NCI-H2196 (cell line): ENCODE measurements at regions not wholly inside any gene's neighbourhood (a gene's known extent, or its start where the extent isn't known, plus 50 kb on each side); places are given as distances from the start of the nearest gene placed in this dataset.

Experiments used
- DNase-seq: peaks from one replicate; lab custom pipeline; 2025; ENCODE audit not compliant: unreplicated experiment; lab: John Stamatoyannopoulos, UW

DNA sequence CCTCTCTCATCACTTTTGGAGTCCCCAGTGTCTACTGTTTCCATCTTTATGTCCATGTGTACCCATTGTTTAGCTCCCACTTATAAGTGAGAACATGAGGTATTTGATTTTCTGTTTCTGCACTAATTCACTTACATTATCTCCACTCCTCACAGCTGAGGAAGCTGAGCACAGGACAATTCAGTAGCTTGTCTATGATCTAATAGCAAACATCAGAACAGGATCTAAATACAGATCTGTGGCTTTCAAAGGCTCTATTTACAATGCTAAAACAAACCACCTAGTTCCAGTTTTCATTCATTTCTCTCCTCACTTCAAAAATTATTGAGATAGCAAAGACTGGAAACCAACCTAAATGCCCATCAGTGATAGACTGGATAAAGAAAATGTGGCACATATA is 52.0 kb upstream of the DDX18 start:
- DNase-seq, result no peak

DNA sequence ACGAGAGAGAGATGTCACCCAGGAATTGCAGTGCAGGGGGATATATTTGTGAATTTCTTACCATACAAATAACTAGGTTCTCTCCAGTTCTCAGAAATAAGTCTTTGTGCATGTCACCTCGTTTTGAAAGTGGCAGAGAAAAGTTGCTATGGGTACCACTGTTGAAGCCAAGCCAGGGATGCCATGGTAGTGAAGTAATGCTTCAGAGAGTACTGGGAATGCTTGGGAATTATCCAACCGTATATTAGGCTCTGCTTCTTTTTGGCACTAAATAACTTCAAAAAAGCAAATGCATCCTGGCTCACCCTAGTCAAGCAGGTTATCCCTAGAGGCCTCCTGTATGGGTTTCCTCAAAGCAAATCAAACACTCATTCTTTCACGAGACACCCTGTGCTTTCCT is 50.7 kb upstream of the DDX18 start:
- no peak for DNase-seq
